ENCODE measurements at regions not wholly inside any gene's neighbourhood (a gene's known extent, or its start where the extent isn't known, plus 50 kb on each side); places are given as distances from the start of the nearest gene placed in this dataset.

DNA sequence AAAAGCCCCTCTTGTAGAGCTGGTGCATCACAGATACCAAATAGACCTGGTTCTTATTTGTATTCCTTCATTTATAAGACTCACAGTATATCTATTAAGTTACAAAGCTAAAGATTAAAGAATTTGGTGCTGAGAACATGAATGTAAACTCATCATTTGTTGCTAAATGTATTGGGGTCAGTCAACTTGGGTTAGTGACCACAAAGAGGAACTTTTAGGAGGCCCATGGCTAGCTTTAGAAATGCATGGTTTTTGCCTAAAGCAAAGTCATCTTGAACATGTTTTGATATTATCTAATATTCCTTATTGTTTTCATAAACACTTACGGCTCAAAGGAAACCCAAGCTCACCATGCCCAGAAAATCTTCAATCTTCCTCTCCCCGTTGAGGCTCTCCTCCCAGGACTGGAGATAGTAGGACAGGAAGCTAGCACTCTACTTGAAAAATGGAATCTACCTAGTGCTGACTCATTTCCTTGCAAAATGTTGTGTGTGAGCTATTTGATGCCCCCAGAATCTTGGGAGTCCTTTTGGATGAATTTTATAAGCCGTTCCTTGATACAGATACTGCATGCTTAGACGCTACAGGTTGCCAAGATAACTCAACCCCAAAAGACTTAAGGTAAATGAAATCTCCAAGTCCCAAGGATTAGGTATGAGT, 121.4 kb downstream of the BMP2 start:
- no peak for TF ChIP-seq POLR2A (IDR thresholded peaks at IDR 0.05)
- TF ChIP-seq, protein P1, sequence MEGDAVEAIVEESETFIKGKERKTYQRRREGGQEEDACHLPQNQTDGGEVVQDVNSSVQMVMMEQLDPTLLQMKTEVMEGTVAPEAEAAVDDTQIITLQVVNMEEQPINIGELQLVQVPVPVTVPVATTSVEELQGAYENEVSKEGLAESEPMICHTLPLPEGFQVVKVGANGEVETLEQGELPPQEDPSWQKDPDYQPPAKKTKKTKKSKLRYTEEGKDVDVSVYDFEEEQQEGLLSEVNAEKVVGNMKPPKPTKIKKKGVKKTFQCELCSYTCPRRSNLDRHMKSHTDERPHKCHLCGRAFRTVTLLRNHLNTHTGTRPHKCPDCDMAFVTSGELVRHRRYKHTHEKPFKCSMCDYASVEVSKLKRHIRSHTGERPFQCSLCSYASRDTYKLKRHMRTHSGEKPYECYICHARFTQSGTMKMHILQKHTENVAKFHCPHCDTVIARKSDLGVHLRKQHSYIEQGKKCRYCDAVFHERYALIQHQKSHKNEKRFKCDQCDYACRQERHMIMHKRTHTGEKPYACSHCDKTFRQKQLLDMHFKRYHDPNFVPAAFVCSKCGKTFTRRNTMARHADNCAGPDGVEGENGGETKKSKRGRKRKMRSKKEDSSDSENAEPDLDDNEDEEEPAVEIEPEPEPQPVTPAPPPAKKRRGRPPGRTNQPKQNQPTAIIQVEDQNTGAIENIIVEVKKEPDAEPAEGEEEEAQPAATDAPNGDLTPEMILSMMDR (IDR thresholded peaks at IDR 0.05), result no peak
- TF ChIP-seq EP300 (IDR thresholded peaks at IDR 0.05), result no peak

Measured in tibial nerve (tissue), 4 donors.